ENCODE measurements at regions not wholly inside any gene's neighbourhood (a gene's known extent, or its start where the extent isn't known, plus 50 kb on each side); places are given as distances from the start of the nearest gene placed in this dataset.

- CTCF ChIA-PET = interaction anchor here (0.6 kb wide), 1 partner anchor 205 kb away, joined by 3 read pairs; no protein-coding TSS in a partner anchor
- no peak overlapping the region for H3K4me2 ChIP-seq
- WGBS (ENCODE audit: missing lambda C conversion rate) = 90% methylated on average over 2 of the region's 2 CpGs
- FAIRE-seq = peak; percentile 59
- H3K27ac ChIP-seq = no peak overlapping the region
- no peak for ATAC-seq
- POLR2A ChIA-PET = no interaction called here
- H3K4me3 ChIP-seq = no peak overlapping the region
- DNase-seq (ENCODE audit: low read depth in 1 of 2, low spot score in 1 of 2) = no peak
- TF ChIP-seq ESRRA (IDR thresholded peaks at IDR 0.05; ENCODE audit: borderline replicate concordance, low read length) (no peak), MAFK (IDR thresholded peaks at IDR 0.05; ENCODE audit: partially characterized antibody) (peak; percentile 64)
- H3K9me3 ChIP-seq = no peaks in the 10 kb centered on the region
- H3K4me1 ChIP-seq = peaks cover 3% of the 10 kb centered on the region
Observed at GRCh38 chr14:43039881-43040280, 1433.2 kb downstream of the LRFN5 start.

GRCh38 chr14:43031598-43031997 lies 1424.9 kb downstream of the LRFN5 start:
- Histone ChIP-seq H3K4me2 (peak overlapping the region; percentile 67), H3K27ac (no peak overlapping the region; a peak in 1 of 6 replicates), H3K4me3 (no peak overlapping the region), H3K4me1 (peaks cover 36% of the 10 kb centered on the region), H3K9me3 (no peaks in the 10 kb centered on the region)
- POLR2A ChIA-PET = no interaction called here
- DNase-seq (ENCODE audit: low read depth in 1 of 2, low spot score in 1 of 2) (peak; percentile 38 to 42), FAIRE-seq (peak; percentile 81), ATAC-seq (peak; percentile 50 to 91; a peak in 3 of 6 replicates)
- peak; percentile 54 for TF ChIP-seq FOSL2 (IDR thresholded peaks at IDR 0.05)
- TF ChIP-seq FOSL2 (CRISPR knock-in tag; IDR thresholded peaks at IDR 0.05) = peak; percentile 85
- peak; percentile 51; the same call in 1 of the 2 replicates for TF ChIP-seq GATA3 (IDR thresholded peaks at IDR 0.05; ENCODE audit: borderline replicate concordance)
- no peak for TF ChIP-seq ATOH8 (CRISPR knock-in tag; IDR thresholded peaks at IDR 0.05; ENCODE audit: low read depth)
- CTCF ChIA-PET = no interaction called here

- CTCF ChIA-PET = no interaction called here
Observed at GRCh38 chr14:43022094-43022800, 1415.6 kb downstream of the LRFN5 start.

GRCh38 chr14:43019826-43020225 lies 1413.2 kb downstream of the LRFN5 start:
- H3K4me2 ChIP-seq = no peak overlapping the region
- ChIA-PET CTCF (no interaction called here), POLR2A (no interaction called here)
- ATAC-seq (no peak), FAIRE-seq (no peak), DNase-seq (ENCODE audit: low read depth in 1 of 2, low spot score in 1 of 2) (no peak)
- no peak for TF ChIP-seq RFX5 (IDR thresholded peaks at IDR 0.05)
- no peak overlapping the region for H3K27ac ChIP-seq
- H3K4me1 ChIP-seq = no peaks in the 10 kb centered on the region
- H3K4me3 ChIP-seq = no peak overlapping the region
- no peaks in the 10 kb centered on the region for H3K9me3 ChIP-seq

More at GRCh38 chr14:43022094-43022800, 1415.6 kb downstream of the LRFN5 start:
- Histone ChIP-seq H3K4me1 (no peaks in the 10 kb centered on the region), H3K4me2 (no peak overlapping the region), H3K4me3 (no peak overlapping the region), H3K9me3 (no peaks in the 10 kb centered on the region), H3K27ac (no peak overlapping the region)
- POLR2A ChIA-PET = no interaction called here
- no peak for DNase-seq (ENCODE audit: low read depth in 1 of 2, low spot score in 1 of 2)
- no peak for FAIRE-seq
- no peak for ATAC-seq
- WGBS (ENCODE audit: missing lambda C conversion rate) = 12% methylated on average over 1 of the region's 1 CpG
- TF ChIP-seq KDM1A (IDR thresholded peaks at IDR 0.05; ENCODE audit: low read depth) = no peak
- no peak for TF ChIP-seq PHF8 (IDR thresholded peaks at IDR 0.05; ENCODE audit: borderline replicate concordance, low read depth)
- no peak for TF ChIP-seq CHD2 (IDR thresholded peaks at IDR 0.05; ENCODE audit: low read length, partially characterized antibody)
- TF ChIP-seq BHLHE40 (IDR thresholded peaks at IDR 0.05; ENCODE audit: low read depth, low read length) = no peak
- no peak for TF ChIP-seq RARB (CRISPR knock-in tag; IDR thresholded peaks at IDR 0.05)
- no peak for TF ChIP-seq GATA3 (IDR thresholded peaks at IDR 0.05; ENCODE audit: borderline replicate concordance)
- no peak for TF ChIP-seq HOXB5 (CRISPR knock-in tag; IDR thresholded peaks at IDR 0.05)
- no peak for TF ChIP-seq RNF2 (IDR thresholded peaks at IDR 0.05; ENCODE audit: borderline replicate concordance, low read depth)

- ATAC-seq (no peak), DNase-seq (ENCODE audit: low read depth in 1 of 2, low spot score in 1 of 2) (no peak), FAIRE-seq (no peak)
- H3K4me2 ChIP-seq = no peak overlapping the region
- H3K4me1 ChIP-seq = no peaks in the 10 kb centered on the region
- H3K9me3 ChIP-seq = 0 out of 3 replicates have a peak, but pooled peaks cover 4% of the 10 kb centered on the region
- WGBS (ENCODE audit: missing lambda C conversion rate) = 48% methylated on average over 1 of the region's 1 CpG
- ChIA-PET POLR2A (no interaction called here), CTCF (no interaction called here)
- no peak overlapping the region for H3K4me3 ChIP-seq
- no peak overlapping the region for H3K27ac ChIP-seq
- TF ChIP-seq ATOH8 (CRISPR knock-in tag; IDR thresholded peaks at IDR 0.05; ENCODE audit: low read depth) = no peak
- no peak for TF ChIP-seq RARB (CRISPR knock-in tag; IDR thresholded peaks at IDR 0.05)
- TF ChIP-seq HOXB5 (CRISPR knock-in tag; IDR thresholded peaks at IDR 0.05) = no peak
- TF ChIP-seq FOXS1 (CRISPR knock-in tag; IDR thresholded peaks at IDR 0.05) = no peak
- TF ChIP-seq ZC3H11A (IDR thresholded peaks at IDR 0.05) = no peak
- no peak for TF ChIP-seq JUN (IDR thresholded peaks at IDR 0.05)
- TF ChIP-seq CHD2 (IDR thresholded peaks at IDR 0.05; ENCODE audit: low read length, partially characterized antibody) = no peak
- TF ChIP-seq BCL3 (IDR thresholded peaks at IDR 0.05) = no peak
- TF ChIP-seq HMGXB4 (CRISPR knock-in tag; IDR thresholded peaks at IDR 0.05; ENCODE audit: borderline replicate concordance) = no peak
- TF ChIP-seq ESRRA (IDR thresholded peaks at IDR 0.05; ENCODE audit: borderline replicate concordance, low read length) = no peak
- TF ChIP-seq CBX8 (IDR thresholded peaks at IDR 0.05) = no peak
- no peak for TF ChIP-seq HOXA7 (CRISPR knock-in tag; IDR thresholded peaks at IDR 0.05)
- no peak for TF ChIP-seq ZSCAN20 (CRISPR knock-in tag; IDR thresholded peaks at IDR 0.05)
- TF ChIP-seq EHMT2 (IDR thresholded peaks at IDR 0.05; ENCODE audit: low read depth) = no peak
Observed at GRCh38 chr14:43014338-43014737, 1407.7 kb downstream of the LRFN5 start.
